HT1080 (cell line): ENCODE measurements at regions not wholly inside any gene's neighbourhood (a gene's known extent, or its start where the extent isn't known, plus 50 kb on each side); places are given as distances from the start of the nearest gene placed in this dataset. TPM values are rescaled to one million over a fixed set of nuclear protein-coding genes. Genes with fewer than 3 reads are reported as not detected.
"Not testable (repeated sequence)": the region's sequence is repeated elsewhere in the genome, so short reads cannot be mapped to it uniquely, and the experiment has no call there.

Source experiments
- DNase-seq: peaks from one replicate; pipeline ENCODE4 v3.0.0-alpha.2; 2015; ENCODE audit warnings: low read depth
- small RNA-seq: library from RNA; depleted of rRNA; stranded (forward); fragments of <200 nt; gene quantifications from one replicate; pipeline ENCODE3, GENCODE V24; 2014

- peak; percentile 75 for DNase-seq
These were observed 168.2 kb downstream of the KCNS3 start for GRCh38 chr2:18046558-18047212.

- no peak for DNase-seq
These were observed 167.6 kb downstream of the KCNS3 start for GRCh38 chr2:18046017-18046416.

GRCh38 chr2:18045230-18045629 is 166.8 kb downstream of the KCNS3 start:
- no peak for DNase-seq

GRCh38 chr2:18017381-18017780 is 138.9 kb downstream of the KCNS3 start:
- DNase-seq = not testable (repeated sequence)

- no peak for DNase-seq
These were observed 131.4 kb downstream of the KCNS3 start for GRCh38 chr2:18009891-18010290.

- DNase-seq = no peak
These were observed 126.9 kb downstream of the KCNS3 start for GRCh38 chr2:18005411-18005810.

- DNase-seq = peak; percentile 8
These were observed 123.2 kb downstream of the KCNS3 start for GRCh38 chr2:18001671-18002070.

- DNase-seq = no peak
These were observed 118.5 kb downstream of the KCNS3 start for GRCh38 chr2:17996978-17997377.

- DNase-seq = no peak
These were observed 117.1 kb downstream of the KCNS3 start for GRCh38 chr2:17995593-17995992.

Small RNA genes lying in the stretch of these regions (small RNA-seq; reads per million reads assigned to genes)
- not detected for gene RF00561
